ACHN (cell line): ENCODE measurements at regions not wholly inside any gene's neighbourhood (a gene's known extent, or its start where the extent isn't known, plus 50 kb on each side); places are given as distances from the start of the nearest gene placed in this dataset.
A peak's percentile ranks its signal among the peaks of the same experiment; 100 is the strongest.
"Not testable (repeated sequence)": the region's sequence is repeated elsewhere in the genome, so short reads cannot be mapped to it uniquely, and the experiment has no call there.

Source experiments
- DNase-seq: peaks from one replicate; pipeline ENCODE4 v3.0.0-alpha.2; 2015
- in situ Hi-C: cut with HindIII; loops from 2 replicates; pipeline ENCODE4 v1.10.0; 2017; ENCODE audit warnings: low sequenced_read_pairs, low pct_ligation_motif_present, low pct_unique_long_range_greater_than_20kb

DNA sequence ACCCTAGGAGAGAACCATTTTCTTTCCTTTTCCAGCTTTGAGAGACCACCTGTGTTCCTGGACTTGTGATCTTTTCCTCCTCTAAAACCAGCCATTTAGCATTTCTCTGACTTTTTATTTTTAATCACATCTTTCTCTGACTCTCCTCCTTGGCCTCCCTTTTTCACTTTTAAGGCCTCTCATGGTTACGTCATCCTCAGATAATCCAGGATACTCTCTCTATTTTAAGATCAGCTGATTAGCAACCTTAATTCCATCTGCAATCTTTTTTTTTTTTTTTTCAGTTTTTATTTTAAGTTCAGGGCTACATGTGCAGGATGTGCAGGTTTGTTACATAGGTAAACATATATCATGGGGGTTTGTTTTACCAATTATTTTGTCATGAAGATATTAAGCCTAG, 54.0 kb downstream of the RFPL4B start:
- in situ Hi-C loops, result no loop called here
- DNase-seq, result no peak

DNA sequence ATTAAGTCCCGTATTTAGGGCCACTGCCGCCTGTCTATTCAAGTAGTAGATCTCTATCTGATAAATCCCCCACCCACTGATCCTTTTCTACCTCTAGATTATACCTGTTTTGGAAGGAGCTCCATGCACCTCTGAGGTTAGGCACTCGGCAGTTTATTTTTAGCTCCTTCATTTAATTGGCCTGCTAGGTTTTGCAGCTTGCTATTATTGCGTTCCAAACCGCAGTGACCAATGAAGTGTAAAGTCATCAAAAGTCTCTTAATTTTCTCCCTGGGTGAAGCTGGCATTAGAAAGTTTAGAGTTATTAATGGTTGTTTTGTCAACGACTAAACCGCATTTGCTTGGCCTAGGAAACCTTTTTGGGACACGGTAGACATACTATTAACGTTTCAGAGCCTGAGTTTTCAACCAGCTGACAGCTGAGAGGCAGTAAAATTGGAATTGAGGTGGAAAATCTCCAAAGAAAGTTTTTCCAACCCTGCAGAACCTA, 60.0 kb downstream of the RFPL4B start:
- in situ Hi-C loops, result no loop called here
- no peak for DNase-seq

DNA sequence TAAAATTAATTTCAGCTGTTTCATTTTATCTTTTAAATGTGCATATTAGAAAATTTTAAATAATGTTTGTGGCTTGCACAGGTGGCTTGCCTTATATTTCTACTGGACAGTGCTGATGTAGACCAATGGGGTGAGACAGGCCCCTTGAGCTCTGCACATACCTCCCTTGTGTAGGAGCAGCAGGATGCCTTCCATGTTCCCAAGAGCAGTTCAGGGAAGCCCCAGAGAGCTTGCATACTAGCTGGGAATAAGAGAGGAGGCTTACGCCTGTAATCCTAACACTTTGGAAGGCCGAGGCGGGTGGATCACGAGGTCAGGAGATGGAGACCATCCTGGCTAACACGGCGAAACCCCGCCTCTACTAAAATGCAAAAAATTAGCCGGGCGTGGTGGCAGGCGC, 61.4 kb downstream of the RFPL4B start:
- in situ Hi-C loops, result no loop called here
- DNase-seq, result no peak

DNA sequence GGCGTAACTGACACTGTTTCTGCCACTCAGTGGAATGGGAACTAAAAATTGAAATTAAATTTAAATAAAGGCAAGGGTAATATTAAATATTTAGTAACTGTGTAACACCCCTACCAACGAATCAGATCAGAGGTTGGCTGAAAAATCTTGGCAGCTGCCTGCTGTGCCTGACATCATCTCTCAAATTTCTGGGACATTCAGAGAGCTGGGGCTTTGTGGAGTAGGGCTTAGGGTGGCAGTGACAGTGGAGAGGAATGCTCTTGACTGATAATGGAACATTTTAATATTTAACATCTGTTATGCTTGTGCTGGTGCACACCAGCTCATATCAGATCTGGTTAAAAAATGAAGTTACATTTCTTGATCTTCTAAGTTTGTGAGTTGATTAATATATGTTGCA, 62.2 kb downstream of the RFPL4B start:
- no peak for DNase-seq
- in situ Hi-C loops, result no loop called here

DNA sequence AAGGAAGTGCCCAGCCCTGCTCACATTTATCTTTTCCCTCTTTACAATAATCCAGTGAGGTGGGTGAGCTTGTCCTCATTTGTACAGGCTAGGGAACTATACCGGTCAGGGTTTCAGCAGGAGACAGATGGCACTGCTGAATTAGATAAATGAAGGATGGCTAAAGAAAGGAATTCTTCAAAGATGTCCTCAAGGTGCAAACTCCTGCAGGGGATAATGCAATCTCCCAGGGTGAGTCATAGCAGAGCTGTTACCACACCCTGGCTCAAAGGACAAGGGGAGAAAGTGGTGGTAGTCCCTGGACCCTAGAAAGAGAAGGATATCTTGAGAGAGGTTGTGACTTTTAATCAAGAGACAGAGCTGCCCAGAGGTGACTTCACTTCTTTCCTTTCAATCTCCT, 66.7 kb downstream of the RFPL4B start:
- in situ Hi-C loops, result no loop called here
- DNase-seq, result no peak

DNA sequence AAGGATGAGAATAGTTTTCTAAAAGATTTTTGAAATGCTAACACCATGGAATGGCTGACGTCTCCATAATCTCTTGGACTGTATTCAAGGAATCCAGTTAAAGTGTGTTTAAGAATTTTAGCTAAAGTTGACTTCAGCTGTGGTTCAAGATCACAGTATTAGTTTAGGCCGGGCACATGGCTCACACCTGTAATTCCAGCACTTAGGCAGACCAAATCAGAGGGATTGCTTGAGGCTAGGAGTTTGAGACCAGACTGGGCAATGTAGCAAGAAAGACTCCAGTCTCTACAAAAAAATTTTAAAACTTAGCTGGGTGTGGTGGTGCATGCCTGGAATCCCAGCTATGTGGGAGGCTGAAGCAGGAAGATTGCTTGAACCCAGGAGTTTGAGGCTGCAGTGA, 68.2 kb downstream of the RFPL4B start:
- in situ Hi-C loops, result no loop called here
- DNase-seq, result no peak

DNA sequence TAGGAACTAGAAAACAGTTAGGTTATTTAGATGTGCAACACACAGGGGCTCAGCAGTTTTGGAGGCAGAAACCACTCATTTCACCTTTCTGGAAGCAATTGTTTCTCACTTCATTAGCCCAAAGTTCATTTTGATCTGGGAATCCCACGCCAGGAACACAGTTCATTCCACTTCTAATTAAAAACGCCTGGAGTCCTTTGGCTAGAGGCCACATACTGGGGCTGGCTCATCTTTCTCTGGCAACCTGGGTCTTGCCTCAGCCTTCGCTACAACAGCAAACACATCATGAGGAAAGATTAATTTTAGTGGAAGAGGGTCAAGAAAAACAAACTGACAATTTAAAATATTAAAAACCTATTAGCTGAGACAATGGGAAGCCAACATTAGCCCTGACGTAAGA, 69.7 kb downstream of the RFPL4B start:
- DNase-seq, result no peak

DNA sequence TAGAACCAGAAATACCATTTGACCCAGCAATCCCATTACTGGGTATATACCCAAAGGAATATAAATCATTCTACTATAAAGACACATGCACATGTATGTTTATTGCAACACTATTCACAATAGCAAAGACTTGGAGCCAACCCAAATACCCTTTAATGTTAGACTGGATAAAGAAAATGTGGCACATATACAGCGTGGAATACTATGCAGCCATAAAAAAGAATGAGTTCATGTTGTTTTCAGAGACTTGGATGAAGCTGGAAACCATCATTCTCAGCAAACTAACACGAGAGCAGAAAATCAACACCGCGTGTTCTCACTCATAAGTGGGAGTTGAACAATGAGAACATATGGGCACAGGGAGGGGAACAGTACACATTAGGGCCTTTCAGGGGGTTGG, 79.9 kb downstream of the RFPL4B start:
- DNase-seq, in situ Hi-C loops: not testable (repeated sequence)

More for the DNA sequence above, 69.7 kb downstream of the RFPL4B start:
- in situ Hi-C loops, result no loop called here

DNA sequence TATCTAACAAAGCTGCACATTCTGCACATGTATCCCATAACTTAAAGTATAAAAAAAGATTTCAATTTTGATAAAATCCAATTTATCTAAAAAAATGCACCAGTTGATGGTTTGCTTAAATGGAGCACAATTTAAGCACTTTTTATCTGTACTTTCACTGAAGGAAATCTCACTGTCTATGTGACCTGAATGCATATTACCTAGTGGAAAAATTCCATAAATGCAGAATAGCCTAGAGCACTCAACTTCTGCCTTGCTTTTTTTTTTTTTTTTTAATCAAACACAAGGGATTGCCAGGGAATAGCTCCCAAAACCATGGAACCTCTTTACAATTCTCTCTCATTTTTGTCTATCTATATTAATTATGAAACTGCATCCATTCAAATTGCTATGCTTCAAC, 80.4 kb downstream of the RFPL4B start:
- in situ Hi-C loops, result no loop called here
- DNase-seq, result no peak

DNA sequence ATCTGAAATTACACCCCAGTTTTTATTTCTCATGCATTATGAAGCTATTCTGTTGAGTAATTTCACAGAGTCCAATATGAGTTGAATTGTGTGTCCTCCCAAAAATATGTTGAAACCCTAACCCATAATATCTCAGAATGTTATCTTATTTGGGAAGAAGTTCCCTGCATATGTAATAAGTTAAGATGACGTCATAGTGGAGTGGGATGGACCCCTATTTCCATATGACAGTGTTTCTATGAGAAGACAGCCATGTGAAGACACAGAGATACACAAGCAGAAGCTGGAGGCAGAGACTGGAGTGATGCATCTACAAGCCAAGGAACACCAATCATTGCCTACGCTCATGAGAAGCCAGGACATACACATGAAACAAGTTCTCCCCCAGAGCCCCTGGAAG, 81.3 kb downstream of the RFPL4B start:
- in situ Hi-C loops, result no loop called here
- no peak for DNase-seq

DNA sequence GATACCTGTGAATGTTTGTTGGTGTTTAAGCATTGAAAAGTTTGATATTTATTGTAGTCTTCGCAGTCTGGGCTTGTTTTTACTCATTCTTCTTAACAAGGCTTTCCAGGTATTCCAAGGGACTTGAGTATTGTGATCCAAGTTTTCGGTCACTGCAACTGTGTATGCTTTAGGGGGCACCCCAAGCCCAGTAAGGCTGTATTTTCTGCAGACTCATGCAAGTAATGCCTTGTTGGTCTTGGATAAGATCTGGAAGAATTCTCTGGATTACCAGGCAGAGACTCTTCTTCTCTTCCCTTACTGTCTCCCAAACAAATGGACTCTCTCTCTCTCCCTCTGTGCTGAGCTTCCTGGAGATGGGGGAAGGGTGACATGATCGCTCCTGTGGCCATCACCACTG, 82.1 kb downstream of the RFPL4B start:
- in situ Hi-C loops, result no loop called here

DNA sequence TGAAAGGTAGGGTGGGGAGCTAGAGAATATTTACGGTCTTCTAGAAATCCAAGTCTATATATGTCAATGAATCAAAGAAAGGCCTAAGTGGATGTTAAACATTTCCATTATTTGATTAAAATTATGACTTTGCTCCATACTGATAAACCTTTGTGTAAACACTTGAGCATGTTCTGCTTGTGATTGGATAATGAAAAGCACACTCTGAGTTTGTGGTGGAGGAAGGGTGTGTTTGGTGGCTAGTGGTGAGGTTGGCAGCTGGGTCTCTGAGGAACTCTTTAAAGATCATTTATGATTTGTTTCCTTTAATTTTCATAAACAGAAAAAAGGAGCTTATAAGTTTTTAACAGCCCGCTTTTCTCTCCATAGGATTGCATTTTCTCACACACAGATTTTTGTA, 84.7 kb downstream of the RFPL4B start:
- DNase-seq, result no peak
- in situ Hi-C loops, result no loop called here

More for the DNA sequence above, 82.1 kb downstream of the RFPL4B start:
- peak; percentile 6 for DNase-seq

DNA sequence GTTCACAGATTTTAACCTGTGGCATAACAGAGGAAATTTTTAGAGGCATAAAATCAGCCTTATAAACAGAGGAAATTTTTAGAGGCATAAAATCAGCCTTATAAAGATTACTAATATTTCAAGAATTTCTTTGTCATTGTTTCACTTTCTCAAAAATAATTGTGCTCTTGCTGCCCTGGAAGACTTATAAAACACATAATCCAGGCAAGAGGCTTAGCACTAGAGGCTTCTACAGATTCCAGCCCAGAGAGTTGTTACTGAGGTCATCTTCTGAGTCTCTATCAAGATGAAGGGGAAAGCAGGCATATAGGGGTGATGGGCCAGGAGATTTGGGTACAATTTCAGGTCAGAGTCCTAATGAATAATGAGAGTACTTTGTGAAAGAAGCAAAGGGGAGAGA, 85.7 kb downstream of the RFPL4B start:
- in situ Hi-C loops, result no loop called here

DNA sequence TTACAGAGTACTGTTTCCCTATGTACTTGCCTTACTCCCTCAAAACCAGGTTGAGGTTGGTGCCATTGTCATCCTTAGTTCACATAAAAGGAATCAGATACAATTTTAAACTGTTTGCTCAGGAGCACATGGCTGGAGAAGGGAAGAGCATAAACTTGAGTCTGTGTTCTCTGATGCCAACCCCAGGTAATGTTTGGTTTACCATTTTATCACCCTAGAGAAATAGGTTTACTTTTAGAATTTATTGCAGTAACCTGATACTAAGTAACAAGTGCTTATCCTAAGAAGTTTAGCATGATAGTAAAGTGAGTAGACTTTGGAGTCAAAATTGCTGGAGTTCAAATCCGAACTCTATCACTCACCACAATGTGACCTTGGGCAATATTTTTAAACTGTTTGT, 86.3 kb downstream of the RFPL4B start:
- in situ Hi-C loops, result no loop called here

More for the DNA sequence above, 85.7 kb downstream of the RFPL4B start:
- no peak for DNase-seq

DNA sequence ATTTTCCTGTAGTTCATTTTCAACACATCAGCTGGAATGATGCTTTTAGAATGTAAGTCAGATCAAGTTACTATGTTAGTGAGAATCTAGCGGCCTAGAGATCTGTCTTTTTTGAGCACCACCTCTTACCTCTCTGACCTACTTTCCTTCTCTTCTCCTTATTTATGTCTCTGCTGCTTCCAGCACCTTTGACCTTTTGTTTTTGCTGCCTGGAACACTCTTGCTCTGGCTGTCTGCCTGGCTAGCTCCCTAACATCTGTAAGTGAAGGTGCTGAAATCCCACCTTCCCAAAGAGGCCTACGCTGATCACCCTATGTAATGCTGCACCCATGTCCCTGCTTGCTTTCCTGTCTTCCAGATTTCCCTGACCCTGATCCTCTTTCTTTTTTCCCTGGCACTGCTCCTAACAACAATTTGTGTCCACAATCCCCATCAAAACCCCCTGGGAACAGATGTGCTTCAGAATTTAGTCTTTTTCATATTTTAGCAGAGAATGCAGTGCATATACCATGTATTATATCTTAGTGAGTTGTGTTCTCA, 87.8 kb downstream of the RFPL4B start:
- in situ Hi-C loops, result no loop called here
- no peak for DNase-seq

More for the DNA sequence above, 86.3 kb downstream of the RFPL4B start:
- no peak for DNase-seq

DNA sequence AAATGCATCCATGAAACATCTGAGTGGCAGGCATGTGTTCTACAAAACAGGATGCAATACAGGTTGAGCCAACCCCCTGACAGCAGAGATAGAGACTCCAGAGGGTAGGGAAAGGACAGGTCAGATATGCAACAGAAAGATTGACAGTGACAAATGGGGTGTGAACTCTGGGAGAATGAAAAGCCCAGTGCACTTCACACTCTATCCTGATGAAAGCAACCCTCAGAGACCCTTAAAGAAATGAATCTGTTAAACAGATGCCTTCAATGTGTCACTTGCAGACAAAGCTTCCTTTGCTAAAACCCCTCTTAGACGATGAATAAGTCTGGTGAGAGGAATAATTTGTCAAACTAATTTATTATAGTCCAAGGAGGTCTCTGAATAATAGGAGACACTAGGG, 89.9 kb downstream of the RFPL4B start:
- in situ Hi-C loops, result no loop called here
- no peak for DNase-seq

DNA sequence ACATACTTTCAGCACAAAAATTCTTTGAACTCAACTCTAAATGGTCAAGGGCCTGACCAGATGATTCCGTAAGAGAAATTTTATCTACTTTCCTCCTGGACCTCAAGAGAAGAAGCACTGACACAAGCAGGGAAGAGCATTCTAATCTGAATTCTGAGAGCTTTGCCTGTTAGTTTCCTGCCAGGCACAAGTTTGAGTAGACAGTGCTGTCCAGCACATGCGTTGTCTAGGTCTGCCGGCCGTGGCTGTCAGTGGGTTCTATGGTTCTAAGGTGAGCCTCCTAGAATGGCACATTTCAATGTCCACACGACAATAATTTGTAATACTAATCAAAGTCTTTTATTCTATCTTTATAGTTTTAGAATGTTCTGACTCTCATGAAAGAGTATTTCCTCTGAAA, 91.9 kb downstream of the RFPL4B start:
- DNase-seq, result no peak
- in situ Hi-C loops, result no loop called here

DNA sequence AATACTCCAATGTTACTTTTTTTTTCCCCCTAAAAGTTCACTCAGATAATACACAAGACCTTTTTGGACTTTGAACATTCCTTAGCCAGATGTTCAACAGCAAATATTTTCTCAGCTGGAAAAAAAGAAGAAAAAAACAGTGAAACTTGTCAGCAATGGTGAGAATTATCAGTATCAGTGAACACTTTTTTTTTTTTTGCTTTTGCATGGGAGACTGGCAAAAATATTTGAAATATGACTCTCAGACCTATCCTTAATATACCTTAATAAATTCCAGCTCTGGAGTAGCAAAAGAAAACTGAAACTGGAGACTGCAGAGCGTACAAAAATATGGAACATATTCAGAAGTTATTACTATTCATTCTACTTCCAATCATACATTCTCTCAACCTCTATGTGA, 92.3 kb downstream of the RFPL4B start:
- no peak for DNase-seq
- in situ Hi-C loops, result no loop called here

DNA sequence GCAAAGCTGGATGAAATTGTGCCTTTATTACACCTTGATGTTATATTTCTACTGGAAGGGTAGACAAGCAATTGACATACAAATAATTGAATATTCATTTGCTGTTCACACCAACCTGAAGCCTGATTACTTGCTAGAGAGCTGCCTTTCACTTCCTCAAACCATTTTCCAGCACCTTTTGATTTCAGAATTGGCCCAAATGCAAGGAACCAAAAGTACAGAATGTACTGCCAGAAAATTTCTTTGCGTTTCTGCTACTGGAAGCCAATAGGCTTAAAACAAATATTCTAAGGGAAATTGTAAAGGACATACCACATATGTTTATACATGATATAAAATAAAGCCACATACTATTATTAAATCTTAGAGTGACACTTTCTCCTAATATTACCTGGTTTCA, 94.5 kb downstream of the RFPL4B start:
- no peak for DNase-seq
- in situ Hi-C loops, result no loop called here

DNA sequence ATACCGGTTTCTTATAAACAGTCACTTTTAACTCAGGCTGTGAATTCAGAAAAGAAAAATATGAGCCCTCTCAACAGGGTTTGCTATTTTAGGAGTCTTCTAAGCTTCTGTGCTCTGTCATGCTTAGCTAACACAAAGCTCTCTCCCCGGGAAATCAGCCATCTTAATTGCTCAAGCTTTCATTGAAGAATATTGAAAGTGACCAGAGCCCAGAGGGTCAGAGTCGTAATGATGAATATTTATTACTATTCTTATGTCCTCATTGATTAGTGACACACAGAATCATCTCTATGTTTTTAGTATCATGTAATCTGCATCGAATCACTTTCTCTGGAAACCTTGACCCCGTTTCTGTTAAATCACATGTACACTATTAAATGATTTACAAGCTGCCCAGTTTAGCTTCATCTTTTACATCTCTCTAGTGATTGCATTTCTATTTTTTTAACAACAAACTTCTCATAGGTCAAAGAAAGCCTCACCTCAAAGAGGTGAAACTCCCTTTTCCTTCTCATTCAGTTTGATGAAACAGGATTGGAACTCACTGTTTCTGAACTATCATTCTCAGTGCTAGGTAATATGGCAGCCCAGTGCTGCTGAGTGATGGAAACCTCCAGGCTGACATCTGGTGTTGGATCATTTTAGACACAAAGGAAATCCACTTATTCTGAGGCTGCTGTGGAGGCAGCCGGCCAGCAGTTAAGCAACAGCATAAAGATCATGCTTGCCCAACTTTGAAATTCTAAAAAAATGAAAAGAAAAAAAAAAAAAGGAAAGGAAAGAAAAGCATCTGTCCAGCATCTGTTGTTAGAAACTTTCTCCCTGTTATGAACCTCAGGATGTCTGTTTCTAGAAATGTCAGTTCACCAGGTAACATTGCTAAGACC, 96.3 kb downstream of the RFPL4B start:
- DNase-seq, result no peak
- in situ Hi-C loops, result no loop called here
